ENCODE measurements at regions not wholly inside any gene's neighbourhood (a gene's known extent, or its start where the extent isn't known, plus 50 kb on each side); places are given as distances from the start of the nearest gene placed in this dataset.

DNA sequence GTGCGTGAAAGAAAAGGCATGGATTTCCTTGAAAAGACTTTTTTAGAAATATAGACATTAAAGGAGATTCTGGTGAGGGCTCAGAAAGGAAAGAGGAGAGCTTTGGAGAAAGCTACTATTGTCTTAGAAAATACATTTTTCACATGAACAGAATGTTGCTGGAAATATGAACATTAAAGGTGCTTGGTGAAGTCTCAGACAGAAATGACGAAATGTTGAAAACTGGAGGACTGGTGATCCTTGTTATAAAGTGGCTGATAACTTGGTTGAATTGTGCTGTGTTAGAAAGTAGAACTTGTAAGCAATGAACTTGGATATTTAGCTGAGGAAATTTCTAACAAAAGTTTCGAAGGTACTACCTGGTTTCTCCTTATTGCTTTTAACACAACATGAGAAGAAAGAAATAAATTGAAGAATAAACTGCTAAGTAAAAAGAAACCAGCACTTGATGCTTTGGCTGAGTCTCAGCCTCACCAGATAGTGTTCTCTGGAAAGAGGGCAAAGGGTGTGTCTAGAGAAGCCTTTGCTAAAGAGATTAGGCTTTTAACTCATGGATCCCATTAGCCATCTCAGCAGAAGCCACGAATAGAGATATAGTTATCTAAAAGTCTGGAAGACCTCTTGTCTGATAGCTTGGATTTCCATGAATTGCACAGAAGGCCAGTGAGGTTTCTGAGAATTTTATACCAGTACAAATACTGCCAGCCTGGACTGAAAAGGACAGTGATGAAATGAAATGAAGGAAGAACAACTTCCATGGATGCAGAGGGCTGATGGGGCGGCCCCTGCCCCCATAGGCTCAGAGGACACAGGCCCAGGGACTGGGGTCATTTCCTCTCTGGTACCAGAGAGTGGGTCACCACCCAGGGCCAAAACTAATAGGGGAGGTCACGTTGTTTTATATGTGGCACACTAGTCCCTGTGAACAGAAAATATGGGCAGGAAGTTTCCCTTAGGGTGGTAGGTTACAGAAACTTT is 91.5 kb downstream of the RPL22L1 start (continued):
- TF ChIP-seq TSHZ1 (CRISPR knock-in tag; IDR thresholded peaks at IDR 0.05): 0 out of 2 replicates have a peak, but pooled peaks have one; percentile 18
- TF ChIP-seq GTF2E2 (tag; IDR thresholded peaks at IDR 0.05): no peak
- TF ChIP-seq TEAD1 (CRISPR knock-in tag; IDR thresholded peaks at IDR 0.05): no peak; a peak in 2 of 4 replicates
- TF ChIP-seq ZNF407 (IDR thresholded peaks at IDR 0.05; ENCODE audit: low read depth): no peak
- TF ChIP-seq, protein P1, sequence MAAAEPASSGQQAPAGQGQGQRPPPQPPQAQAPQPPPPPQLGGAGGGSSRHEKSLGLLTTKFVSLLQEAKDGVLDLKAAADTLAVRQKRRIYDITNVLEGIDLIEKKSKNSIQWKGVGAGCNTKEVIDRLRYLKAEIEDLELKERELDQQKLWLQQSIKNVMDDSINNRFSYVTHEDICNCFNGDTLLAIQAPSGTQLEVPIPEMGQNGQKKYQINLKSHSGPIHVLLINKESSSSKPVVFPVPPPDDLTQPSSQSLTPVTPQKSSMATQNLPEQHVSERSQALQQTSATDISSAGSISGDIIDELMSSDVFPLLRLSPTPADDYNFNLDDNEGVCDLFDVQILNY (CRISPR knock-in tag; IDR thresholded peaks at IDR 0.05): no peak
- TF ChIP-seq IRF1 (CRISPR knock-in tag; IDR thresholded peaks at IDR 0.05; ENCODE audit: borderline replicate concordance): no peak
- no peak for TF ChIP-seq POLR3A (IDR thresholded peaks at IDR 0.05; ENCODE audit: borderline replicate concordance, extremely low read depth, insufficient read depth, insufficient read length)
- TF ChIP-seq MEF2A (IDR thresholded peaks at IDR 0.05; ENCODE audit: control insufficient read depth, low read depth, low read length): no peak
- no peak for TF ChIP-seq ZNF124 (CRISPR knock-in tag; IDR thresholded peaks at IDR 0.05)
- peak; percentile 65; the same call in 1 of the 2 replicates for TF ChIP-seq POLR2AphosphoS5 (IDR thresholded peaks at IDR 0.05; ENCODE audit: control insufficient read depth, insufficient read depth, low read depth, low read length)
- TF ChIP-seq RBM34 (IDR thresholded peaks at IDR 0.05; ENCODE audit: borderline replicate concordance, insufficient read depth, low read length): no peak

All from K562 (cell line).